Prostate gland (tissue), 2 donors: ENCODE measurements at regions not wholly inside any gene's neighbourhood (a gene's known extent, or its start where the extent isn't known, plus 50 kb on each side); places are given as distances from the start of the nearest gene placed in this dataset.

Experiments
- POLR2A ChIP-seq: fragments of 450-650 bp; IDR thresholded peaks from one replicate; pipeline ENCODE4 v1.6.1; 2016; ENCODE audit warnings: antibody characterized with exemption, mild to moderate bottlenecking
- TF ChIP-seq, protein P1 (sequence below), 4 experiments: fragments of 200-600 bp in 2 of 4; fragments of 450-650 bp in 2 of 4; sonication (generic) in 2 of 4; IDR thresholded peaks; 1 replicate in 3 of 4; 2 replicates in 1 of 4; pipeline ENCODE4 v1.5.1; 2016 to 2019; ENCODE audit warnings: antibody characterized with exemption in 4 of 4, mild to moderate bottlenecking in 2 of 4, moderate library complexity in 2 of 4

GRCh38 chr1:108045460-108045859, 80.5 kb upstream of the VAV3 start:
- TF ChIP-seq POLR2A = no peak
- TF ChIP-seq, protein P1, sequence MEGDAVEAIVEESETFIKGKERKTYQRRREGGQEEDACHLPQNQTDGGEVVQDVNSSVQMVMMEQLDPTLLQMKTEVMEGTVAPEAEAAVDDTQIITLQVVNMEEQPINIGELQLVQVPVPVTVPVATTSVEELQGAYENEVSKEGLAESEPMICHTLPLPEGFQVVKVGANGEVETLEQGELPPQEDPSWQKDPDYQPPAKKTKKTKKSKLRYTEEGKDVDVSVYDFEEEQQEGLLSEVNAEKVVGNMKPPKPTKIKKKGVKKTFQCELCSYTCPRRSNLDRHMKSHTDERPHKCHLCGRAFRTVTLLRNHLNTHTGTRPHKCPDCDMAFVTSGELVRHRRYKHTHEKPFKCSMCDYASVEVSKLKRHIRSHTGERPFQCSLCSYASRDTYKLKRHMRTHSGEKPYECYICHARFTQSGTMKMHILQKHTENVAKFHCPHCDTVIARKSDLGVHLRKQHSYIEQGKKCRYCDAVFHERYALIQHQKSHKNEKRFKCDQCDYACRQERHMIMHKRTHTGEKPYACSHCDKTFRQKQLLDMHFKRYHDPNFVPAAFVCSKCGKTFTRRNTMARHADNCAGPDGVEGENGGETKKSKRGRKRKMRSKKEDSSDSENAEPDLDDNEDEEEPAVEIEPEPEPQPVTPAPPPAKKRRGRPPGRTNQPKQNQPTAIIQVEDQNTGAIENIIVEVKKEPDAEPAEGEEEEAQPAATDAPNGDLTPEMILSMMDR (IDR thresholded peaks at IDR 0.05) = no peak
